ENCODE measurements at regions not wholly inside any gene's neighbourhood (a gene's known extent, or its start where the extent isn't known, plus 50 kb on each side); places are given as distances from the start of the nearest gene placed in this dataset.

- H3K18ac ChIP-seq (ENCODE audit: low read depth, low read length): no peak overlapping the region
- no peaks in the 10 kb centered on the region for H3K79me1 ChIP-seq (ENCODE audit: low read depth in 1 of 2, low read length in 2 of 2)
- H3K4me2 ChIP-seq (ENCODE audit: low read depth, low read length): no peak overlapping the region
- H4K91ac ChIP-seq (ENCODE audit: insufficient read depth, low read depth, low read length): no peak overlapping the region
- no peak overlapping the region for H3K9ac ChIP-seq (ENCODE audit: low read depth, low read length)
- H3K9me3 ChIP-seq (ENCODE audit: control insufficient read depth, insufficient read depth, low read length): no peaks in the 10 kb centered on the region
- H3K4me1 ChIP-seq (ENCODE audit: control insufficient read depth, insufficient read depth, low read length): peaks cover 2% of the 10 kb centered on the region; the same call in 1 of the 2 replicates
- WGBS, 2 experiments (ENCODE audit: extremely low coverage in 2 of 2, insufficient read length in 1 of 2): 77% methylated on average over 3 of the region's 8 CpGs; no CpG with 5 or more reads in 1 of the 2 experiments
- intact Hi-C loops (cut with micrococcal nuclease) (no loop called here), dilution Hi-C loops (cut with HindIII; ENCODE audit: low sequenced_read_pairs, unreplicated experiment) (no loop called here), in situ Hi-C loops (cut with MboI; ENCODE audit: low sequenced_read_pairs) (no loop called here)
- ATAC-seq (ENCODE audit: low read depth) (no peak), DNase-seq (no peak)
- BruUV-seq (replicated peaks): no TSS peak
- H3K56ac ChIP-seq (ENCODE audit: extremely low read depth, insufficient read depth, low read length): no peak overlapping the region
- no peaks in the 10 kb centered on the region for H3K36me3 ChIP-seq (ENCODE audit: control insufficient read depth, insufficient read depth, low read length)
- no peak overlapping the region for H3K27ac ChIP-seq (ENCODE audit: insufficient read depth, low read length)
- no peak overlapping the region for H4K5ac ChIP-seq (ENCODE audit: low read depth, low read length)
- TF ChIP-seq RCOR1 (IDR thresholded peaks at IDR 0.05; ENCODE audit: insufficient replicate concordance, low read length) (no peak), USF2 (IDR thresholded peaks at IDR 0.05; ENCODE audit: low read depth, low read length) (no peak), MXI1 (IDR thresholded peaks at IDR 0.05; ENCODE audit: borderline replicate concordance, low read depth, low read length) (no peak), NFE2L2 (IDR thresholded peaks at IDR 0.05; ENCODE audit: low read depth, low read length) (no peak), MAZ (IDR thresholded peaks at IDR 0.05; ENCODE audit: borderline replicate concordance, low read depth, low read length) (no peak), POLR2A (IDR thresholded peaks at IDR 0.05; ENCODE audit: low read depth, low read length) (no peak), CEBPB (IDR thresholded peaks at IDR 0.05; ENCODE audit: low read depth, low read length) (no peak), FOS (IDR thresholded peaks at IDR 0.05; ENCODE audit: low read depth, low read length) (no peak), RFX5 (IDR thresholded peaks at IDR 0.05; ENCODE audit: low read depth, low read length) (no peak), CHD1 (IDR thresholded peaks at IDR 0.05; ENCODE audit: low read depth, low read length) (no peak), BHLHE40 (IDR thresholded peaks at IDR 0.05; ENCODE audit: low read depth, low read length) (no peak), MAFK (IDR thresholded peaks at IDR 0.05; ENCODE audit: low read depth, low read length) (no peak), SMC3 (IDR thresholded peaks at IDR 0.05; ENCODE audit: low read depth, low read length) (no peak), RAD21 (IDR thresholded peaks at IDR 0.05; ENCODE audit: low read length) (no peak)
- TF ChIP-seq, protein P1, sequence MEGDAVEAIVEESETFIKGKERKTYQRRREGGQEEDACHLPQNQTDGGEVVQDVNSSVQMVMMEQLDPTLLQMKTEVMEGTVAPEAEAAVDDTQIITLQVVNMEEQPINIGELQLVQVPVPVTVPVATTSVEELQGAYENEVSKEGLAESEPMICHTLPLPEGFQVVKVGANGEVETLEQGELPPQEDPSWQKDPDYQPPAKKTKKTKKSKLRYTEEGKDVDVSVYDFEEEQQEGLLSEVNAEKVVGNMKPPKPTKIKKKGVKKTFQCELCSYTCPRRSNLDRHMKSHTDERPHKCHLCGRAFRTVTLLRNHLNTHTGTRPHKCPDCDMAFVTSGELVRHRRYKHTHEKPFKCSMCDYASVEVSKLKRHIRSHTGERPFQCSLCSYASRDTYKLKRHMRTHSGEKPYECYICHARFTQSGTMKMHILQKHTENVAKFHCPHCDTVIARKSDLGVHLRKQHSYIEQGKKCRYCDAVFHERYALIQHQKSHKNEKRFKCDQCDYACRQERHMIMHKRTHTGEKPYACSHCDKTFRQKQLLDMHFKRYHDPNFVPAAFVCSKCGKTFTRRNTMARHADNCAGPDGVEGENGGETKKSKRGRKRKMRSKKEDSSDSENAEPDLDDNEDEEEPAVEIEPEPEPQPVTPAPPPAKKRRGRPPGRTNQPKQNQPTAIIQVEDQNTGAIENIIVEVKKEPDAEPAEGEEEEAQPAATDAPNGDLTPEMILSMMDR (conservative IDR thresholded peaks at IDR 0.05; ENCODE audit: low read depth, low read length): no peak
- TF ChIP-seq, protein P2, sequence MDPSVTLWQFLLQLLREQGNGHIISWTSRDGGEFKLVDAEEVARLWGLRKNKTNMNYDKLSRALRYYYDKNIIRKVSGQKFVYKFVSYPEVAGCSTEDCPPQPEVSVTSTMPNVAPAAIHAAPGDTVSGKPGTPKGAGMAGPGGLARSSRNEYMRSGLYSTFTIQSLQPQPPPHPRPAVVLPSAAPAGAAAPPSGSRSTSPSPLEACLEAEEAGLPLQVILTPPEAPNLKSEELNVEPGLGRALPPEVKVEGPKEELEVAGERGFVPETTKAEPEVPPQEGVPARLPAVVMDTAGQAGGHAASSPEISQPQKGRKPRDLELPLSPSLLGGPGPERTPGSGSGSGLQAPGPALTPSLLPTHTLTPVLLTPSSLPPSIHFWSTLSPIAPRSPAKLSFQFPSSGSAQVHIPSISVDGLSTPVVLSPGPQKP (IDR thresholded peaks at IDR 0.05; ENCODE audit: borderline replicate concordance, low read depth, low read length): no peak
- H2BK120ac ChIP-seq (ENCODE audit: low read depth, low read length): no peak overlapping the region
- H4K20me1 ChIP-seq (ENCODE audit: insufficient read depth, low read length): no peaks in the 10 kb centered on the region
- H2BK15ac ChIP-seq (ENCODE audit: low read depth, low read length): no peak overlapping the region
- no peak overlapping the region for H3K14ac ChIP-seq (replicated peaks; ENCODE audit: low read depth, low read length)
- H2BK20ac ChIP-seq (ENCODE audit: low read depth, low read length): no peak overlapping the region
- H3K23ac ChIP-seq (ENCODE audit: low read depth, low read length): no peak overlapping the region
- no peaks in the 10 kb centered on the region; the same call in 1 of the 2 replicates for H3K27me3 ChIP-seq (ENCODE audit: control insufficient read depth, insufficient read depth, low read length)
- no peak overlapping the region for H3K4me3 ChIP-seq (ENCODE audit: insufficient read depth, low read depth, low read length)
- ChIA-PET POLR2A (ENCODE audit: unreplicated experiment) (interaction anchor here (0.6 kb wide), 1 partner anchor 22 kb away, joined by 3 read pairs; no protein-coding TSS in a partner anchor), CTCF (no interaction called here)
- no peak overlapping the region for H2AK5ac ChIP-seq (ENCODE audit: low read depth, low read length)
- H2BK5ac ChIP-seq (ENCODE audit: low read depth, low read length, poor library complexity, severe bottlenecking): no peak overlapping the region
- H4K8ac ChIP-seq (ENCODE audit: low read depth in 2 of 2, low read length in 2 of 2): no peak overlapping the region
- H3K9me1 ChIP-seq (ENCODE audit: insufficient read depth, low read length): no peaks in the 10 kb centered on the region
- no peak overlapping the region for H3K4ac ChIP-seq (ENCODE audit: low read depth, low read length)
- H2AK9ac ChIP-seq (replicated peaks; ENCODE audit: low read depth, low read length, poor library complexity): no peak overlapping the region
- H2AFZ ChIP-seq (replicated peaks; ENCODE audit: low read length, poor library complexity): no peak overlapping the region
Observed at GRCh38 chr9:107938801-107939386, 449.3 kb upstream of the KLF4 start.
